GM19035 (cell line): ENCODE measurements at regions not wholly inside any gene's neighbourhood (a gene's known extent, or its start where the extent isn't known, plus 50 kb on each side); places are given as distances from the start of the nearest gene placed in this dataset.
A peak's percentile ranks its signal among the peaks of the same experiment; 100 is the strongest.

Source experiments
- ATAC-seq: cut with Tn5 transposase; IDR thresholded peaks from one replicate; pipeline ENCODE4 v1.9.1; 2021; ENCODE audit not compliant: unreplicated experiment

- no peak for ATAC-seq
These were observed 330.5 kb upstream of the LRIG3 start for GRCh38 chr12:59250766-59251165.

- ATAC-seq, result no peak
These were observed 319.7 kb upstream of the LRIG3 start for GRCh38 chr12:59240048-59240447.

GRCh38 chr12:59234391-59234790 is 314.1 kb upstream of the LRIG3 start:
- ATAC-seq, result no peak

- no peak for ATAC-seq
These were observed 310.0 kb upstream of the LRIG3 start for GRCh38 chr12:59230334-59230733.

- no peak for ATAC-seq
These were observed 298.8 kb upstream of the LRIG3 start for GRCh38 chr12:59219148-59219547.

- ATAC-seq, result no peak
These were observed 276.7 kb upstream of the LRIG3 start for GRCh38 chr12:59196989-59197388.

GRCh38 chr12:59194794-59195193 is 274.5 kb upstream of the LRIG3 start:
- ATAC-seq, result no peak

GRCh38 chr12:59193476-59194050 is 273.3 kb upstream of the LRIG3 start:
- no peak for ATAC-seq

GRCh38 chr12:59191372-59191771 is 271.1 kb upstream of the LRIG3 start:
- no peak for ATAC-seq

GRCh38 chr12:59186451-59186850 is 266.1 kb upstream of the LRIG3 start:
- no peak for ATAC-seq

GRCh38 chr12:59185295-59185694 is 265.0 kb upstream of the LRIG3 start:
- ATAC-seq, result no peak

- no peak for ATAC-seq
These were observed 262.6 kb upstream of the LRIG3 start for GRCh38 chr12:59182658-59183455.

GRCh38 chr12:59182191-59182590 is 261.9 kb upstream of the LRIG3 start:
- ATAC-seq, result peak; percentile 48

GRCh38 chr12:59181196-59181777 is 261.0 kb upstream of the LRIG3 start:
- ATAC-seq, result no peak

- ATAC-seq, result no peak
These were observed 258.9 kb upstream of the LRIG3 start for GRCh38 chr12:59179231-59179630.

- no peak for ATAC-seq
These were observed 253.4 kb upstream of the LRIG3 start for GRCh38 chr12:59173695-59174094.

GRCh38 chr12:59168647-59169046 is 248.3 kb upstream of the LRIG3 start:
- no peak for ATAC-seq

GRCh38 chr12:59166457-59166856 is 246.2 kb upstream of the LRIG3 start:
- no peak for ATAC-seq

GRCh38 chr12:59164991-59165718 is 244.9 kb upstream of the LRIG3 start:
- no peak for ATAC-seq

- ATAC-seq, result no peak
These were observed 243.9 kb upstream of the LRIG3 start for GRCh38 chr12:59164226-59164625.

- no peak for ATAC-seq
These were observed 238.4 kb upstream of the LRIG3 start for GRCh38 chr12:59158681-59159080.

GRCh38 chr12:59158066-59158465 is 237.8 kb upstream of the LRIG3 start:
- ATAC-seq, result no peak
